ENCODE measurements at regions not wholly inside any gene's neighbourhood (a gene's known extent, or its start where the extent isn't known, plus 50 kb on each side); places are given as distances from the start of the nearest gene placed in this dataset.
A peak's percentile ranks its signal among the peaks of the same experiment; 100 is the strongest.
"Not testable (repeated sequence)": the region's sequence is repeated elsewhere in the genome, so short reads cannot be mapped to it uniquely, and the experiment has no call there.

DNA sequence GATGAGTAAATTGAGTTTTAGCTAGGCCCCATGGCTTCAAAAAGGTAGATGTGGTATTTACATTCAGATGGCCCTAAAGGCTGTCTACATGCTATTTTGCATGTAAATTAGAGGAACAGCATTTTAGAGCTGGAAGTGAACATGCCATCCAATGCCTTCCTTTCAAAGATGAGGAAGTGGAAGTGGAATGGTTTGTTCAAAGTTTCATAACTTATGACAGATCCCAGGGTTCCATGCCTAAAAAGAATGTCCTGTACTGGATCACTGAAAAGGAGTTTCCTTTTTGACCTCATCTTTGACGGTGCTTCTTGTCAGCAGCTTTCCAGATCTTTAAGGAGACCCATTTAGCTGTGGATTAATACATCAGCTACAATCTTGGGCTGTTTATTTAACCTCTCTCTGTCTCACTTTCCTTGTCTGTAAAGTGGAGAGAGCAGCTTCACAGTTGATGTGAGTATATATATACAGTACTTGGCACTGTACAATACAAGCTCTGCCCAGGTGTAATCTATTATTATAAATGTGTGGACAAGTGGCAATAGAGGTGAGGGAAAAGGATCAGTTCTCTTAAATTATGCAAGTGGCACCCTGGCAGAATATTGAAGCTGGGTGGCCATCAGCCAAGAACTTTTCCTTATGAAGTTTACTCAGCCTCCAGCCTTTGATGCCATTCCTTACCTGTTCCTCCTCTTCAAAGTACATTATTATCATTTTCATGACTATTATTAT lies 68.7 kb upstream of the GOLGA8B start:
- no peak for DNase-seq (ENCODE audit: low read depth in 2 of 2)

GRCh38 chr15:34650177-34650576 lies 66.7 kb upstream of the GOLGA8B start:
- no peak for DNase-seq (ENCODE audit: low read depth in 2 of 2)

DNA sequence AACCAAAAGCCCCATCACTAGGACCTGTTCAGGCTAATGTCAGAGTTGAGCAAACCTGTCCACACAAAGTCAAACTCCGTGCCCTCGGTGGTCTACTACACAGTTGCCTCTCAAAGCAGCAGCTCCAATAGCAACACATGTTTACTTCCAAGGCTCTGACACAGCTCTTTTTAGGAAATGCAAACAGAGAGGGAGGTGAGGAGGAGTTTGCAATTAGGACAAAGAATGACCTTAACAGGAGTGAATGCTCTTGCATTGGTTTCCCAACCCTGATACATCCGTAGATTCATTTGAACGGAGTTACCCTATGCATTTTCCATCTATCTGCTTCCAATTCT lies 64.8 kb upstream of the GOLGA8B start:
- DNase-seq (ENCODE audit: low read depth in 2 of 2): no peak

DNA sequence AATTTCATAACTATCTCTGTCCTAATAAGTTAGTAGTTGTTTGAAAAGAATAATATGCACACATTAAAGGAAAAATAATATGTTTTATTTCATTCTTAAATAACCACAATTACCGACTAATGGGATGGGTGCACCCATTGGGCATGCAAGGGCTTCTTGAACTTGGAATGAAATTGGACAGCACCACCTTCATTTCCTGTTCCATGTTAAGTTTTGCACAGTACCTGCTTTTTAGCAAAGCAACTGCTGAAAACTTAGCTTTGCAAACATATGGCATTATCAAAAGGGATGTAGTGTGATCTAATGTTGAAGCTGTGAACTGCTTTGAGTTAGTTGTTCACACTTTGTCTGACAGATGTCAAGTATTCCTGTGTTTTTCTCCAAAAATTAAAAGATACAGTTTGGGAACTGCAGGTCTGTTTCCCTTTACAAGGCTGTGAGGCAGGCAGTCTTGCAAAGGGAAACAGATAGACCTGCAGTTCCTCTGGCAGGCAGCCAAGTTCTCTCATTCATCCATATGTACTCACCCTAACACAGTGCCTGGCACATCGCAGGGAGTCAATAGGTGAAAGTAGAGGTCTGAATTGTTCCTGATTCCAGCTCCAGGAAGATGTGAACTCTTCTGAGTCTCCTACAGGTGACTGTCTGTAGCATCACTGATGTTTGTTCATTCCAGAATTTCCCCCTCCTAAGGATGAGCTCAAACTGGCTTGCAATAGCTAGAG lies 64.3 kb upstream of the GOLGA8B start:
- DNase-seq (ENCODE audit: low read depth in 2 of 2): no peak

- no peak for DNase-seq (ENCODE audit: low read depth in 2 of 2)
These were observed 63.5 kb upstream of the GOLGA8B start for GRCh38 chr15:34646918-34647317.

GRCh38 chr15:34644851-34645250 lies 61.4 kb upstream of the GOLGA8B start:
- DNase-seq (ENCODE audit: low read depth in 2 of 2): no peak

GRCh38 chr15:34644061-34644460 lies 60.6 kb upstream of the GOLGA8B start:
- peak; percentile 8 to 13 for DNase-seq (ENCODE audit: low read depth in 2 of 2)

GRCh38 chr15:34642247-34642646 lies 58.8 kb upstream of the GOLGA8B start:
- DNase-seq (ENCODE audit: low read depth in 2 of 2): no peak

DNA sequence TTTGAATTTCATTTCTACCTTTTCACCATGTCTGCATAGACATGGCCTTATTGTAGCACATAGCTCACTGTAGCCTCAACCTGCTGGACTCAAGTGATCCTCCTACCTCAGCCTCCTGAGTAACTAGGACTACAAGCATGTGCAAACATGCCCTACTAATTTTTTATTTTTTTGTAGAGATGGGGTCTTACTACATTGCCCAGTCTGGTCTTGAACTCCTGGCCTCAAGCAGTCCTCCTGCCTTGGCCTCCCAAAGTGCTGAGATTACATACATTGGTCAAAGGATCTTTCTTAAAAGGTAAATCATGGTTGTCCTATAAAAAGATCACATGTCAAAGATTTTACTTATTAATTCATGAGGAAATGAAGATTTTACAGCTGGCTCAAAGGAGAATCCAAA lies 57.2 kb upstream of the GOLGA8B start:
- no peak for DNase-seq (ENCODE audit: low read depth in 2 of 2)

DNA sequence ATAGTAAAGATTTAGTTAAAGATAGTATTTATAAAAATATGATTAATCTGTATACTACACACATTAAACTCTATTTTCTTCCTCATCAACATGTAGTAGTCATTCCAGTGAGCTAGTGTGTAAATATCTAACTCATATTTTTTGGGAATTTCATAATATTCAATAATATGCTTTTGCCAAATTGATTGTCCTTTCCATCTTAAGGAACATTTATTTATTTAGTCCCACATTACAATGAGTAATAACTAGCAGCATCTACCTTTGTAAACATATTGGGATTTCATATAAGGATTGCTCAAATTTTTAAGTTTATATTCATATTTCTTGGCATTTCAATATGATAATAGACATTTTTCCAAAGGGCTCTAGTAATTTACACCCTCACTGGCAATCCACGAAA lies 53.9 kb upstream of the GOLGA8B start:
- no peak for DNase-seq (ENCODE audit: low read depth in 2 of 2)

GRCh38 chr15:34633602-34634001 lies 50.2 kb upstream of the GOLGA8B start:
- DNase-seq (ENCODE audit: low read depth in 2 of 2): not testable (repeated sequence)

All from fibroblast of skin of left biceps (primary cell).